Heart left ventricle (tissue), 16 donors: ENCODE measurements at regions not wholly inside any gene's neighbourhood (a gene's known extent, or its start where the extent isn't known, plus 50 kb on each side); places are given as distances from the start of the nearest gene placed in this dataset.

Experiments used
- ATAC-seq, 4 donors: fragments of 200-7000 bp; cut with Tn5 transposase; one replicate each; pipeline ENCODE4 v1.9.1; 2020 to 2022; ENCODE audit warnings: moderate library complexity in 4 of 4, mild to moderate bottlenecking in 3 of 4, moderate number of reproducible peaks in 1 of 4
- DNase-seq, 5 donors: peaks; one replicate each; pipeline ENCODE4 v3.0.0-alpha.2; 2020
- H3K27ac ChIP-seq, 12 donors: fragments of 200-600 bp; sonication (generic) in 4 of 12; one replicate each; pipeline versions ENCODE4 v1.5.0 to v1.8.0; 2016 to 2022; ENCODE audit warnings: mild to moderate bottlenecking in 2 of 12
- H3K27me3 ChIP-seq, 9 donors: fragments of 200-600 bp; sonication (generic) in 2 of 9; one replicate each; pipeline versions ENCODE4 v1.5.1 to v1.8.0; 2016 to 2022; ENCODE audit warnings: mild to moderate bottlenecking in 3 of 9
- H3K36me3 ChIP-seq, 9 donors: fragments of 200-600 bp; sonication (generic) in 2 of 9; one replicate each; pipeline versions ENCODE4 v1.5.0 to v1.8.0; 2018 to 2022; ENCODE audit warnings: mild to moderate bottlenecking in 2 of 9
- H3K4me1 ChIP-seq, 12 donors: fragments of 200-600 bp; sonication (generic) in 4 of 12; one replicate each; pipeline versions ENCODE4 v1.5.0 to v1.8.0; 2016 to 2022; ENCODE audit warnings: mild to moderate bottlenecking in 3 of 12
- H3K4me3 ChIP-seq, 12 donors: fragments of 200-600 bp; sonication (generic) in 4 of 12; one replicate each; pipeline versions ENCODE4 v1.5.0 to v1.8.0; 2017 to 2022; ENCODE audit warnings: mild to moderate bottlenecking in 9 of 12, moderate library complexity in 4 of 12
- H3K9me3 ChIP-seq, 12 donors: fragments of 200-600 bp; sonication (generic) in 4 of 12; one replicate each; pipeline versions ENCODE4 v1.5.0 to v1.8.0; 2016 to 2022; ENCODE audit warnings: mild to moderate bottlenecking in 1 of 12
- CTCF ChIP-seq, 12 donors: fragments of 200-600 bp; sonication (generic) in 4 of 12; IDR thresholded peaks; one replicate each; pipeline versions ENCODE4 v1.5.0 to v1.8.0; 2018 to 2022; ENCODE audit warnings: antibody characterized with exemption in 12 of 12, mild to moderate bottlenecking in 5 of 12
- POLR2A ChIP-seq, 2 donors: fragments of 450-650 bp; IDR thresholded peaks; one replicate each; pipeline ENCODE4 v1.6.1; 2017; ENCODE audit warnings: antibody characterized with exemption in 2 of 2, mild to moderate bottlenecking in 2 of 2, moderate library complexity in 2 of 2
- WGBS, 4 donors: extraction: QIAGEN DNeasy Blood & Tissue Kit in 2 of 4; methylation state at CpG; one replicate each; pipeline versions ENCODE4 v1.1.5 to v1.1.7; 2013 to 2018; 5-methylcytosine and 5-hydroxymethylcytosine counted together
- intact Hi-C, 10 donors: fragments of 100-400 bp; cut with DNase I; formaldehyde crosslinking; loops; one replicate each; pipeline versions ENCODE4 v1.11.1 to v1.14.2; 2022
- donor health status: ischemic (EF 13 %, LVEDD 7.1; RV severe dilation, severe dysfunction).
- donor health status: healthy with polysubstance abuse.
- donor health status: DM: no; HTN: yes; CAD: no.
- donor health status: DM: no; HTN: no; CAD: no.
- donor health status: ischemic (EF 25% LVEDD 6.9; RV normal size, moderate dysfunction).
- donor health status: ischemic (EF 25% LVEDD 5.7; RV mildly dilated, moderate dysfunction).
- donor health status: healthy.
- donor health status: DM: yes; HTN: yes; CAD: no.
- donor health status: ischemic (EF 35%, LVEDD 5.7; RV mildly dilated, moderate dysfunction).
- donor health status: nonischemic (EF 11% LVEDD 7.7; RV severe dilation, severe dysfunction).
- donor health status: DM: yes; HTN: yes; CAD: no.
- donor health status: PGD.
- donor health status: ischemic (EF 29% LVEDD 5.4; RV normal size, mild dysfunction).
- donor health status: nonischemic (EF 23%, LVEDD 6.1; RV moderate dilation, normal function).

DNA sequence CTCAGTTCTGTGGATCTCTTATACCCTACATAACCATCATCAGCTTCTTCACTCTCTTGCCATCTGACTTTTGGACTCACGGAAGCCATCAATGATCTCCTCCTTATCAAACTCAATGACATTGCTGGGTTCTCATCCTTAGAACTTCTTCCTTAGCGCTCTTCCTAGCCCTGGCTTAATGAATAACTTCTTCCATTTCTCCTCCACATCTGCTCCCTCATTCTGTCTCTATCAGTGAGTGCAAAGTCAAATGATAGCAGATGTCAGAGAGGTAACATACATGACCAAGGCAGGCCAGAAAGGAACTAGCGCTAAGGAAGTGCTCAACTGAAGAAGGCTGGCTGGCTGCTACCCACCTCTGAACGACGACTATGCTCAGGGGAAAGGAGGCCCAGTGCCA is 449.8 kb downstream of the COG6 start:
- ATAC-seq = no peak
- H3K36me3 ChIP-seq = no peaks in the 10 kb centered on the region
- H3K4me1 ChIP-seq = no peaks in the 10 kb centered on the region
- no peaks in the 10 kb centered on the region for H3K9me3 ChIP-seq
- H3K4me3 ChIP-seq = no peak overlapping the region
- no peak overlapping the region for H3K27ac ChIP-seq
- no peak for DNase-seq
- WGBS, 4 donors = 90 to 93% (median 91%) methylated on average over 5 of the region's 5 CpGs
- H3K27me3 ChIP-seq = no peaks in the 10 kb centered on the region
- TF ChIP-seq POLR2A (IDR thresholded peaks at IDR 0.05) (no peak), CTCF (IDR thresholded peaks at IDR 0.05) (no peak)
- intact Hi-C loops = no loop called here

- WGBS, 4 donors = 84 to 88% (median 87%) methylated on average over 4 of the region's 4 CpGs
- Histone ChIP-seq H3K27ac (peak overlapping the region in 1 of 12 donors; percentile 8), H3K36me3 (no peaks in the 10 kb centered on the region), H3K4me3 (no peak overlapping the region), H3K4me1 (peaks cover 0 to under 1% (median 0%) of the 10 kb centered on the region in 12 donors), H3K27me3 (no peaks in the 10 kb centered on the region), H3K9me3 (no peaks in the 10 kb centered on the region)
- DNase-seq (no peak), ATAC-seq (peak in 1 of 4 donors; percentile 82)
- no peak for TF ChIP-seq POLR2A (IDR thresholded peaks at IDR 0.05)
- TF ChIP-seq CTCF (IDR thresholded peaks at IDR 0.05) = no peak
- intact Hi-C loops = no loop called here
Observed at GRCh38 chr13:40109351-40109844, 453.9 kb downstream of the COG6 start.

DNA sequence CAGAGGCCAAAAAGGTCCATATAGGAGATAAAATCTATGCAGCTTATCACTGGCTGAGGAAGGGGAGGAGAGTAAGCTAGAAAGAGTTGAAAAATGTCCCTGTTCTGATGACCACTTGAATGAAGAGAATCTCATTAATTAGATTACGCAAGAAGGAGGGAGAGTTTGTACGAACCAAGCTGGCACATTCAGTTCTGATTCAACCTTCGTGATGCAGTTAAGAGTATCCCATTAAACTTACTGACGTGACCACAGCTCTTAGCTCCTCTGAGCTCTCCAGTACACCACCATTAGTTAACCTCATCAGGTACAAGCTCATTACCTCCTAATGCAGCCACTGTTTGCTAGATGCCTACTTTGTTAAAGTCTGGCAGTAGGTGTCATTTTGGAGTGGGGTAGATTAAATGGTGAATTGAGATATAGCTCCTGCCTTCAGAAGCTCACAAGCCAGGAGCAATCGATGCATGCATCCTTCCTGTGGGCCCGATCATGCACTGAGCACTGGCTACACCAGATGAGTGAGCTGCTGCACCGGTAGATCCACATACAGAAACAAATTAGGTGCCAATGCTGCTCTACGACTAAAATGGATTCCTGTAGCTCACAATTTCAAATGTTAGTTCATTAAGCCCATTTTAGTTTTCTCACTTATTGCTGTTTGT is 458.3 kb downstream of the COG6 start:
- H3K27ac ChIP-seq = no peak overlapping the region
- H3K9me3 ChIP-seq = no peaks in the 10 kb centered on the region
- DNase-seq (no peak), ATAC-seq (no peak)
- TF ChIP-seq CTCF (IDR thresholded peaks at IDR 0.05) (no peak), POLR2A (IDR thresholded peaks at IDR 0.05) (no peak)
- no peaks in the 10 kb centered on the region for H3K27me3 ChIP-seq
- intact Hi-C loops = no loop called here
- no peak overlapping the region for H3K4me3 ChIP-seq
- WGBS, 4 donors = 93 to 98% (median 94%) methylated on average over 8 of the region's 8 CpGs
- peaks cover 0 to 14% (median 7%) of the 10 kb centered on the region in 12 donors for H3K4me1 ChIP-seq
- no peaks in the 10 kb centered on the region for H3K36me3 ChIP-seq

GRCh38 chr13:40114305-40114896 is 458.9 kb downstream of the COG6 start:
- intact Hi-C loops = no loop called here
- Histone ChIP-seq H3K27me3 (no peaks in the 10 kb centered on the region), H3K4me3 (no peak overlapping the region), H3K27ac (no peak overlapping the region), H3K4me1 (peaks cover 0 to 14% (median 7%) of the 10 kb centered on the region in 12 donors), H3K36me3 (no peaks in the 10 kb centered on the region), H3K9me3 (peaks cover 0 to 2% (median 0%) of the 10 kb centered on the region in 12 donors)
- no peak for ATAC-seq
- TF ChIP-seq CTCF (IDR thresholded peaks at IDR 0.05) (no peak), POLR2A (IDR thresholded peaks at IDR 0.05) (no peak)
- 92 to 97% (median 94%) methylated on average over 6 of the region's 6 CpGs for WGBS, 4 donors
- DNase-seq = no peak
